ENCODE measurements at regions not wholly inside any gene's neighbourhood (a gene's known extent, or its start where the extent isn't known, plus 50 kb on each side); places are given as distances from the start of the nearest gene placed in this dataset.

- TF ChIP-seq POLR2A (IDR thresholded peaks at IDR 0.05) (no peak), POLR2AphosphoS5 (IDR thresholded peaks at IDR 0.05) (no peak)
Measured at GRCh38 chr18:51397347-51397962, 200.0 kb upstream of the MEX3C start.
